ENCODE measurements at regions not wholly inside any gene's neighbourhood (a gene's known extent, or its start where the extent isn't known, plus 50 kb on each side); places are given as distances from the start of the nearest gene placed in this dataset.

- no peak for TF ChIP-seq CTCF (IDR thresholded peaks at IDR 0.05)
- TF ChIP-seq POLR2AphosphoS5 (IDR thresholded peaks at IDR 0.05; ENCODE audit: insufficient read depth in 1 of 2, low read depth in 1 of 2): no peak
- TF ChIP-seq POLR2A (IDR thresholded peaks at IDR 0.05): no peak
Observed at GRCh38 chrX:42536286-42536685, 241.7 kb downstream of the PPP1R2C start.

All from vagina (tissue), 2 donors.